ENCODE measurements at regions not wholly inside any gene's neighbourhood (a gene's known extent, or its start where the extent isn't known, plus 50 kb on each side); places are given as distances from the start of the nearest gene placed in this dataset.

- no peak for DNase-seq (ENCODE audit: low read depth in 2 of 2)
These were observed 80.0 kb upstream of the ERBB4 start for GRCh38 chr2:212618636-212619035.

GRCh38 chr2:212610872-212611425 is 72.3 kb upstream of the ERBB4 start:
- DNase-seq (ENCODE audit: low read depth in 2 of 2): no peak

GRCh38 chr2:212609479-212609878 is 70.9 kb upstream of the ERBB4 start:
- no peak for DNase-seq (ENCODE audit: low read depth in 2 of 2)

GRCh38 chr2:212607080-212607479 is 68.5 kb upstream of the ERBB4 start:
- no peak for DNase-seq (ENCODE audit: low read depth in 2 of 2)

GRCh38 chr2:212606232-212606631 is 67.6 kb upstream of the ERBB4 start:
- no peak for DNase-seq (ENCODE audit: low read depth in 2 of 2)

- DNase-seq (ENCODE audit: low read depth in 2 of 2): no peak
These were observed 58.1 kb upstream of the ERBB4 start for GRCh38 chr2:212596688-212597087.

- DNase-seq (ENCODE audit: low read depth in 2 of 2): no peak
These were observed 57.7 kb upstream of the ERBB4 start for GRCh38 chr2:212596276-212596675.

- DNase-seq (ENCODE audit: low read depth in 2 of 2): no peak
These were observed 56.5 kb upstream of the ERBB4 start for GRCh38 chr2:212595036-212595654.

GRCh38 chr2:212592695-212593094 is 54.1 kb upstream of the ERBB4 start:
- no peak for DNase-seq (ENCODE audit: low read depth in 2 of 2)
